K562 (cell line): ENCODE measurements at regions not wholly inside any gene's neighbourhood (a gene's known extent, or its start where the extent isn't known, plus 50 kb on each side); places are given as distances from the start of the nearest gene placed in this dataset.

Experiments
- ATAC-seq: fragments of 200-7000 bp; cut with Tn5 transposase; 3 replicates; pipeline ENCODE4 v1.9.1; 2020; ENCODE audit warnings: moderate library complexity
- BruUV-seq: library from RNA; stranded (reverse); fragments of 400-500 nt; replicated peaks from 2 replicates; lab custom pipeline; 2021; lab: Mats Ljungman, UMichigan
- CTCF ChIA-PET: fragments of 300-600 bp; formaldehyde crosslinking; extraction: SDS; loops from one replicate; lab custom pipeline; 2021; ENCODE audit warnings: low intra/inter-chr PET ratio; lab: Yijun Ruan, JAX
- POLR2A ChIA-PET: fragments of 300-600, 350-650 bp; sonication (Branson Sonifier 250); formaldehyde crosslinking; extraction: SDS; loops from one replicate; lab custom pipeline; 2021; ENCODE audit warnings: antibody characterized with exemption, inconsistent platforms; lab: Yijun Ruan, JAX
- DNase-seq, 4 experiments: peaks; one replicate each; pipeline versions ENCODE4 v3.0.0 to v3.0.0-alpha.2; 2011 to 2018; ENCODE audit warnings: low spot score in 3 of 4, mixed read lengths in 3 of 4; ENCODE audit errors: extremely low read depth in 1 of 4
- FAIRE-seq: peaks from 2 replicates; lab custom pipeline; 2011; peaks lifted over from hg19 to GRCh38; lab: Jason Lieb, UNC
- H2AFZ ChIP-seq: 2 replicates; pipeline ENCODE4 v1.6.0; 2011; ENCODE audit warnings: low read depth, low read length, control low read depth, inconsistent platforms
- H3K27ac ChIP-seq: fragments of 200-600 bp; 3 replicates; pipeline ENCODE4 v1.8.0; 2011; ENCODE audit warnings: low read depth, mild to moderate bottlenecking, control low read depth, inconsistent platforms, low read length, moderate library complexity, mixed read lengths; ENCODE audit errors: extremely low read depth
- H3K27me3 ChIP-seq, 2 experiments: fragments of 300-600 bp in 1 of 2; 2 replicates in 1 of 2; 3 replicates in 1 of 2; pipeline versions ENCODE4 v1.6.0 to v1.8.0; 2011; ENCODE audit warnings: inconsistent platforms in 2 of 2, low read length in 2 of 2, mild to moderate bottlenecking in 1 of 2, mixed read lengths in 1 of 2, moderate library complexity in 1 of 2; ENCODE audit not compliant: control insufficient read depth in 2 of 2, insufficient read depth in 2 of 2
- H3K36me3 ChIP-seq: fragments of 300-600 bp; 3 replicates; pipeline ENCODE4 v1.8.0; 2011; ENCODE audit warnings: mild to moderate bottlenecking, low read length, inconsistent platforms; ENCODE audit not compliant: control insufficient read depth, insufficient read depth
- H3K4me1 ChIP-seq, 2 experiments: fragments of 200-600 bp in 1 of 2; replicated peaks in 1 of 2; 2 replicates in 1 of 2; 3 replicates in 1 of 2; pipeline versions ENCODE4 v1.5.1 to v1.8.0; 2011; ENCODE audit warnings: inconsistent platforms in 2 of 2, low read length in 2 of 2, mild to moderate bottlenecking in 1 of 2, mixed read lengths in 1 of 2, moderate library complexity in 1 of 2; ENCODE audit not compliant: control insufficient read depth in 2 of 2, insufficient read depth in 2 of 2
- H3K4me2 ChIP-seq: 2 replicates; pipeline ENCODE4 v1.6.1; 2011; ENCODE audit warnings: low read length, control low read depth, inconsistent platforms, mixed read lengths; ENCODE audit not compliant: insufficient read depth
- H3K4me3 ChIP-seq: fragments of 200-600 bp; sonication (generic), shearing (Covaris generic); 2 replicates; pipeline ENCODE4 v1.5.1; 2016; ENCODE audit warnings: control low read depth, inconsistent platforms
- H3K79me2 ChIP-seq: fragments of 200-600 bp; 3 replicates; pipeline ENCODE4 v1.8.0; 2011; ENCODE audit warnings: low read length, inconsistent platforms; ENCODE audit not compliant: control insufficient read depth, insufficient read depth
- H3K9ac ChIP-seq, 2 experiments: 2 replicates each; pipeline versions ENCODE4 v1.6.0 to v1.6.1; 2011; ENCODE audit warnings: low read depth in 2 of 2, low read length in 2 of 2, control low read depth in 1 of 2, inconsistent platforms in 1 of 2, mild to moderate bottlenecking in 1 of 2, mixed read lengths in 1 of 2; ENCODE audit not compliant: insufficient read depth in 1 of 2
- H3K9me1 ChIP-seq: one replicate; pipeline ENCODE4 v1.6.0; 2011; ENCODE audit warnings: inconsistent platforms, mild to moderate bottlenecking, low read length, moderate library complexity; ENCODE audit not compliant: control insufficient read depth, insufficient read depth
- H3K9me3 ChIP-seq: replicated peaks from 2 replicates; pipeline ENCODE4 v1.5.1; 2011; ENCODE audit warnings: low read depth, low read length, inconsistent platforms; ENCODE audit not compliant: control insufficient read depth, insufficient read depth
- H4K20me1 ChIP-seq: replicated peaks from 2 replicates; pipeline ENCODE4 v1.6.1; 2011; ENCODE audit warnings: low read length, inconsistent platforms, mixed read lengths; ENCODE audit not compliant: control insufficient read depth, insufficient read depth
- FOS ChIP-seq: IDR thresholded peaks from 3 replicates; pipeline ENCODE4 v1.6.1; 2011; ENCODE audit not compliant: insufficient read length; ENCODE audit errors: extremely low read depth
- HDAC2 ChIP-seq: fragments of 450-650 bp; IDR thresholded peaks from 2 replicates; pipeline ENCODE4 v1.6.1; 2016; ENCODE audit warnings: mild to moderate bottlenecking
- PHF21A ChIP-seq: fragments of 450-650 bp; IDR thresholded peaks from 2 replicates; pipeline ENCODE4 v1.6.1; 2017; ENCODE audit warnings: low read depth, borderline replicate concordance
- ZBTB1 ChIP-seq: sonication (generic); formaldehyde crosslinking; IDR thresholded peaks from 2 replicates; pipeline ENCODE4 v1.8.1; 2023; ENCODE audit warnings: missing genetic modification reagents, low read depth, mild to moderate bottlenecking, borderline replicate concordance
- ZKSCAN8 ChIP-seq: fragments of 200-800 bp; sonication (Bioruptor generic); IDR thresholded peaks from 2 replicates; pipeline ENCODE4 v1.6.1; 2016; ENCODE audit warnings: missing genetic modification characterization, missing compliant biosample characterization
- ZNF24 ChIP-seq: fragments of 450-650 bp; IDR thresholded peaks from 2 replicates; pipeline ENCODE4 v1.6.1; 2016
- ZNF282 ChIP-seq: sonication (generic); formaldehyde crosslinking; IDR thresholded peaks from 2 replicates; pipeline ENCODE4 v1.8.1; 2023; ENCODE audit warnings: missing genetic modification reagents
- WGBS: fragments of 100-300 bp; shearing (Covaris generic); methylation state at CpG from one replicate; pipeline ENCODE4 v1.1.6; 2016; ENCODE audit warnings: low coverage, mixed read lengths; ENCODE audit not compliant: insufficient coverage; ENCODE audit errors: missing lambda C conversion rate; 5-methylcytosine and 5-hydroxymethylcytosine counted together
- in situ Hi-C: fragments of 300-500 bp; cut with MboI; formaldehyde crosslinking; loops from 4 replicates; pipeline ENCODE4 v1.15.0; 2018; ENCODE audit warnings: inconsistent platforms, mixed read lengths
- intact Hi-C: fragments of 100-400 bp; cut with micrococcal nuclease; formaldehyde crosslinking; loops from 2 replicates; pipeline ENCODE4 v1.14.2; 2022
- TF ChIP-seq, protein P1 (sequence below): fragments of 250-450 bp; sonication (Bioruptor Pico); IDR thresholded peaks from 2 replicates; pipeline ENCODE4 v1.8.0; 2021; ENCODE audit warnings: moderate library complexity, mild to moderate bottlenecking, inconsistent platforms
- TF ChIP-seq, protein P2 (sequence below): fragments of 450-650 bp; conservative IDR thresholded peaks from 2 replicates; pipeline ENCODE4 v1.6.1; 2016; ENCODE audit warnings: missing genetic modification characterization, low read depth, mild to moderate bottlenecking, control low read depth, missing compliant biosample characterization
- TF ChIP-seq, protein P3 (sequence below): fragments of 250-450 bp; sonication (Bioruptor Pico); IDR thresholded peaks from 2 replicates; pipeline ENCODE4 v1.8.0; 2021; ENCODE audit warnings: mild to moderate bottlenecking, moderate library complexity

DNA sequence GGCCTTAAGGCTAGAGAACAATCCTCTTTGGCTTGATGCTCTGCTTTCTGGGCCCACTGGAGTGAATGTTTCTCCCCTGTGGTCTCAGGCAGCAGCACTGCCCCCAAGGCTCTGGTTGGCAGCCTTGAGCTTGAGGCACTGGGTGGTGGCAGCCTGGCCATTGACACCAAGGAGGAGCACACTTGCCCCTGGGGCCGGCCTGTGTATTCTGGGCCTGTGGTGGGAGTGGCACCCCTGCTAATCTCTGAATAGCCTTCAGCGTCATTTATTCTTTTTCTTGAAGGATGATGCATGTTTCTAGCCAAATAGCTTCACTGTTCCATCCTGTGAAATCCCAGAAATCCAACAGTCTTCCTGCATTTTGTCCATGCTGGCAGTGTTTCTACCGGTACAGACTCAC, 191.4 kb downstream of the OLFM4 start:
- no TSS peak for BruUV-seq
- Histone ChIP-seq H3K4me1 (no peaks in the 10 kb centered on the region), H3K4me2 (no peak overlapping the region), H3K27me3 (no peaks in the 10 kb centered on the region), H3K4me3 (no peak overlapping the region), H3K27ac (no peak overlapping the region), H3K9ac (no peak overlapping the region), H3K36me3 (no peaks in the 10 kb centered on the region), H2AFZ (no peak overlapping the region), H4K20me1 (no peaks in the 10 kb centered on the region), H3K9me3 (no peaks in the 10 kb centered on the region), H3K79me2 (no peaks in the 10 kb centered on the region), H3K9me1 (no peaks in the 10 kb centered on the region)
- WGBS: 2% methylated on average over 3 of the region's 3 CpGs
- DNase-seq (no peak), FAIRE-seq (no peak), ATAC-seq (no peak)
- ChIA-PET POLR2A (no interaction called here), CTCF (no interaction called here)
- intact Hi-C loops: no loop called here
- in situ Hi-C loops: no loop called here
- TF ChIP-seq, protein P1, sequence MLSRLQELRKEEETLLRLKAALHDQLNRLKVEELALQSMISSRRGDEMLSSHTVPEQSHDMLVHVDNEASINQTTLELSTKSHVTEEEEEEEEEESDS: no peak
- TF ChIP-seq ZNF282 (CRISPR knock-in tag): no peak

DNA sequence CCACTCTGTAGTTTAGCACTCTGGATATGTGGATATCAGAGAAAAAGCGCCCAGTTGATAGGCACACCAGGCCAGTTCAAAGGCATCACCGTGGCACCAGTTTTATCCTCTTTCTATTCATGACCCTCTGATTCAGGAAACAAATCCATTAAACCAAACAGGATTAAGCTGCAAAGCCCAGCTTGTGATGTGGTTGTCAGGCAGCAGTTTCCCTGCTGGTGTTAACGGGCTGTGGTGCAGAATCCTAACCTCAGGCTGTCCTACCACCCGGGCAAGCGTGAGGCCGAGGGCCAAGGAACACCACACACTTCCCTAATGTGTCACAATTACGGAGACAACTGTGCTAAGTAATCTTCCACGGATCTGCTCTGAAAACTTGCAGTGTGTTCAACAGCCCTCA, 209.1 kb downstream of the OLFM4 start:
- intact Hi-C loops: no loop called here
- in situ Hi-C loops: no loop called here
- Histone ChIP-seq H3K4me1 (no peaks in the 10 kb centered on the region), H3K27ac (no peak overlapping the region), H3K36me3 (no peaks in the 10 kb centered on the region), H4K20me1 (no peaks in the 10 kb centered on the region), H2AFZ (no peak overlapping the region), H3K9me3 (no peaks in the 10 kb centered on the region), H3K79me2 (no peaks in the 10 kb centered on the region), H3K9ac (no peak overlapping the region), H3K9me1 (no peaks in the 10 kb centered on the region), H3K4me2 (no peak overlapping the region), H3K27me3 (no peaks in the 10 kb centered on the region), H3K4me3 (no peak overlapping the region)
- ATAC-seq (no peak), DNase-seq (no peak), FAIRE-seq (no peak)
- ChIA-PET CTCF (no interaction called here), POLR2A (no interaction called here)
- no peak for TF ChIP-seq PHF21A
- TF ChIP-seq, protein P2, sequence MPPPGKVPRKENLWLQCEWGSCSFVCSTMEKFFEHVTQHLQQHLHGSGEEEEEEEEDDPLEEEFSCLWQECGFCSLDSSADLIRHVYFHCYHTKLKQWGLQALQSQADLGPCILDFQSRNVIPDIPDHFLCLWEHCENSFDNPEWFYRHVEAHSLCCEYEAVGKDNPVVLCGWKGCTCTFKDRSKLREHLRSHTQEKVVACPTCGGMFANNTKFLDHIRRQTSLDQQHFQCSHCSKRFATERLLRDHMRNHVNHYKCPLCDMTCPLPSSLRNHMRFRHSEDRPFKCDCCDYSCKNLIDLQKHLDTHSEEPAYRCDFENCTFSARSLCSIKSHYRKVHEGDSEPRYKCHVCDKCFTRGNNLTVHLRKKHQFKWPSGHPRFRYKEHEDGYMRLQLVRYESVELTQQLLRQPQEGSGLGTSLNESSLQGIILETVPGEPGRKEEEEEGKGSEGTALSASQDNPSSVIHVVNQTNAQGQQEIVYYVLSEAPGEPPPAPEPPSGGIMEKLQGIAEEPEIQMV (tag): no peak
- no peak for TF ChIP-seq FOS
- TF ChIP-seq HDAC2: no peak
- TF ChIP-seq ZBTB1 (CRISPR knock-in tag): no peak
- no peak for TF ChIP-seq ZNF24
- TF ChIP-seq, protein P3, sequence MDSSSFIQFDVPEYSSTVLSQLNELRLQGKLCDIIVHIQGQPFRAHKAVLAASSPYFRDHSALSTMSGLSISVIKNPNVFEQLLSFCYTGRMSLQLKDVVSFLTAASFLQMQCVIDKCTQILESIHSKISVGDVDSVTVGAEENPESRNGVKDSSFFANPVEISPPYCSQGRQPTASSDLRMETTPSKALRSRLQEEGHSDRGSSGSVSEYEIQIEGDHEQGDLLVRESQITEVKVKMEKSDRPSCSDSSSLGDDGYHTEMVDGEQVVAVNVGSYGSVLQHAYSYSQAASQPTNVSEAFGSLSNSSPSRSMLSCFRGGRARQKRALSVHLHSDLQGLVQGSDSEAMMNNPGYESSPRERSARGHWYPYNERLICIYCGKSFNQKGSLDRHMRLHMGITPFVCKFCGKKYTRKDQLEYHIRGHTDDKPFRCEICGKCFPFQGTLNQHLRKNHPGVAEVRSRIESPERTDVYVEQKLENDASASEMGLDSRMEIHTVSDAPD (CRISPR knock-in tag): no peak
- TF ChIP-seq ZKSCAN8 (CRISPR knock-in tag): no peak
- BruUV-seq: no TSS peak
- WGBS: 3% methylated on average over 5 of the region's 8 CpGs
